CD4-positive, alpha-beta T cell (primary cell): ENCODE measurements at regions not wholly inside any gene's neighbourhood (a gene's known extent, or its start where the extent isn't known, plus 50 kb on each side); places are given as distances from the start of the nearest gene placed in this dataset.

Experiments used
- ATAC-seq: fragments of 200-7000 bp; cut with Tn5 transposase; one replicate; pipeline ENCODE4 v1.10.0; 2022; ENCODE audit warnings: mild to moderate bottlenecking; ENCODE audit not compliant: poor library complexity
- CTCF ChIA-PET: fragments of 350-600 bp; sonication (Branson Sonifier 250); formaldehyde crosslinking; loops from one replicate; lab custom pipeline; 2021; ENCODE audit warnings: antibody characterized with exemption, inconsistent platforms; lab: Charles Lee
- POLR2A ChIA-PET: fragments of 350-600 bp; sonication (Branson Sonifier 250); formaldehyde crosslinking; loops from one replicate; lab custom pipeline; 2021; ENCODE audit warnings: antibody characterized with exemption, inconsistent platforms; lab: Charles Lee
- DNase-seq, 14 experiments: peaks; one replicate each; pipeline ENCODE4 v3.0.0-alpha.2; 2013 to 2020; ENCODE audit warnings: mixed read lengths in 2 of 14
- H3K27ac ChIP-seq, 2 donors: one replicate each; pipeline versions ENCODE4 v1.5.1 to v1.7.0; 2013; ENCODE audit warnings: low read length in 2 of 2, low read depth in 1 of 2, mild to moderate bottlenecking in 1 of 2
- H3K27me3 ChIP-seq, 2 experiments: 1 replicate in 1 of 2; 2 replicates in 1 of 2; pipeline versions ENCODE4 v1.6.1 to v1.7.0; 2013; ENCODE audit warnings: low read length in 2 of 2, control low read depth in 1 of 2, mild to moderate bottlenecking in 1 of 2, moderate library complexity in 1 of 2; ENCODE audit not compliant: insufficient read depth in 2 of 2, control insufficient read depth in 1 of 2
- H3K36me3 ChIP-seq: one replicate; pipeline ENCODE4 v1.6.1; 2013; ENCODE audit warnings: low read length, control low read depth; ENCODE audit not compliant: insufficient read depth
- H3K4me1 ChIP-seq: one replicate; pipeline ENCODE4 v1.6.1; 2013; ENCODE audit warnings: low read length, control low read depth; ENCODE audit not compliant: insufficient read depth
- H3K4me3 ChIP-seq: one replicate; pipeline ENCODE4 v1.5.1; 2013; ENCODE audit warnings: mild to moderate bottlenecking, low read length, moderate library complexity
- H3K9me3 ChIP-seq, 2 experiments: 1 replicate in 1 of 2; 2 replicates in 1 of 2; pipeline versions ENCODE4 v1.6.1 to v1.7.0; 2013; ENCODE audit warnings: low read length in 2 of 2, mild to moderate bottlenecking in 2 of 2, control low read depth in 1 of 2, moderate library complexity in 1 of 2; ENCODE audit not compliant: control insufficient read depth in 1 of 2, insufficient read depth in 1 of 2
- H3K27ac Mint-ChIP-seq: one replicate; pipeline ENCODE4 v1.8.0; 2020; ENCODE audit warnings: mixed read lengths
- H3K27me3 Mint-ChIP-seq: one replicate; pipeline ENCODE4 v1.8.0; 2021; ENCODE audit warnings: mixed read lengths
- H3K36me3 Mint-ChIP-seq: one replicate; pipeline ENCODE4 v1.8.0; 2021; ENCODE audit warnings: low read depth, mixed read lengths
- H3K4me1 Mint-ChIP-seq: one replicate; pipeline ENCODE4 v1.8.0; 2021; ENCODE audit warnings: low read depth, mixed read lengths
- H3K4me3 Mint-ChIP-seq: one replicate; pipeline ENCODE4 v1.8.0; 2020; ENCODE audit warnings: mild to moderate bottlenecking, mixed read lengths
- H3K9me3 Mint-ChIP-seq: one replicate; pipeline ENCODE4 v1.8.0; 2020; ENCODE audit warnings: mixed read lengths
- intact Hi-C, 2 experiments: fragments of 100-400 bp; cut with DNase I in 1 of 2; cut with micrococcal nuclease in 1 of 2; formaldehyde crosslinking; loops; one replicate each; pipeline versions ENCODE4 v1.15.1 to v1.9.0; 2023 to 2025; cut with DNase I, micrococcal nuclease
- TF ChIP-seq, protein P1 (sequence below): fragments of 200-600 bp; IDR thresholded peaks from one replicate; pipeline ENCODE4 v1.8.0; 2022; ENCODE audit warnings: antibody characterized with exemption, mild to moderate bottlenecking

DNA sequence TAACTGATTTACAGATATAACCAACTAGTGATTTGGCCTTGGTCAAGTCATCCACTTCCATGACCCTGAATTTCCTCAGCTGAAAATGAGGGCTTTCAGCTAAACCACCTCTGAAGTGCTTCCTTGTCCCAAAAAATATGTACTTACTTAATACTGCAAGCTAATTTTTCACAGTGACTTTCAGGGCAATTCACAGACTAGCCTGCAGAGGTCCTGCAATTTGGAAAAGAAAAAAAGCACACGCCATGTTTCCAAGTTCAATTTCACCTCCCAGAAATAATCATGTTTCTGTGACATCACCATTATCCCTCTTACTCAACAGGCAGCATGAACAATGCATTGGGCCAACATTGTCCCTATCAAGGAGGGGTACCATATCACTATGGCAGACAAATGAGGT is 218.2 kb downstream of the SHOX2 start:
- no peaks in the 10 kb centered on the region for H3K36me3 Mint-ChIP-seq
- Histone ChIP-seq H3K27me3 (no peaks in the 10 kb centered on the region), H3K36me3 (no peaks in the 10 kb centered on the region), H3K4me1 (no peaks in the 10 kb centered on the region), H3K9me3 (no peaks in the 10 kb centered on the region), H3K4me3 (no peak overlapping the region), H3K27ac (no peak overlapping the region)
- no peak overlapping the region for H3K27ac Mint-ChIP-seq
- no peaks in the 10 kb centered on the region for H3K27me3 Mint-ChIP-seq
- no peak for ATAC-seq
- H3K9me3 Mint-ChIP-seq = peaks cover 3% of the 10 kb centered on the region
- intact Hi-C loops = no loop called here
- DNase-seq = no peak
- POLR2A ChIA-PET = no interaction called here
- TF ChIP-seq, protein P1, sequence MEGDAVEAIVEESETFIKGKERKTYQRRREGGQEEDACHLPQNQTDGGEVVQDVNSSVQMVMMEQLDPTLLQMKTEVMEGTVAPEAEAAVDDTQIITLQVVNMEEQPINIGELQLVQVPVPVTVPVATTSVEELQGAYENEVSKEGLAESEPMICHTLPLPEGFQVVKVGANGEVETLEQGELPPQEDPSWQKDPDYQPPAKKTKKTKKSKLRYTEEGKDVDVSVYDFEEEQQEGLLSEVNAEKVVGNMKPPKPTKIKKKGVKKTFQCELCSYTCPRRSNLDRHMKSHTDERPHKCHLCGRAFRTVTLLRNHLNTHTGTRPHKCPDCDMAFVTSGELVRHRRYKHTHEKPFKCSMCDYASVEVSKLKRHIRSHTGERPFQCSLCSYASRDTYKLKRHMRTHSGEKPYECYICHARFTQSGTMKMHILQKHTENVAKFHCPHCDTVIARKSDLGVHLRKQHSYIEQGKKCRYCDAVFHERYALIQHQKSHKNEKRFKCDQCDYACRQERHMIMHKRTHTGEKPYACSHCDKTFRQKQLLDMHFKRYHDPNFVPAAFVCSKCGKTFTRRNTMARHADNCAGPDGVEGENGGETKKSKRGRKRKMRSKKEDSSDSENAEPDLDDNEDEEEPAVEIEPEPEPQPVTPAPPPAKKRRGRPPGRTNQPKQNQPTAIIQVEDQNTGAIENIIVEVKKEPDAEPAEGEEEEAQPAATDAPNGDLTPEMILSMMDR = no peak
- no peak overlapping the region for H3K4me3 Mint-ChIP-seq
- CTCF ChIA-PET = no interaction called here
- H3K4me1 Mint-ChIP-seq = no peaks in the 10 kb centered on the region

DNA sequence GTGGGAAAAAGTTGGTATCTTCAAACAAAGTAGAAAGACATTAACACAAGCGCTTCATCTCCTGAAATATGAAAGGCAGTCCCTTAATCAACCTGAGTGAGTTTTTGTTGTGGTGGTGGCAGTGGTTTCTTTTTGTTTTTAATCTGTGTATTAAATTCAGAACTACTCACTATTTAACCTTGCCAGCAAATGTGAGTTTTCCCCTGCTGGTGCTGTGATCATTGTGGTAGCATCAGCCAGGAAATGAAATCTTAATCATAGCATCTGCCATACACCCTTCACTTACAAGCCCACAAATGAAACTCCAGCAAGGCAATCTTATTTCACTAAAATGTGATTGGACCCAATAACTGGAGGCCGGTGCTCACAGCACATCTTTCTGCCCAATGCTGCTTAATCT is 229.7 kb downstream of the SHOX2 start:
- peaks cover 0 to 5% of the 10 kb centered on the region in 2 experiments for H3K9me3 ChIP-seq
- Mint-ChIP-seq H3K4me1 (no peaks in the 10 kb centered on the region), H3K27ac (no peak overlapping the region), H3K9me3 (no peaks in the 10 kb centered on the region), H3K36me3 (no peaks in the 10 kb centered on the region), H3K4me3 (no peak overlapping the region), H3K27me3 (no peaks in the 10 kb centered on the region)
- H3K27me3 ChIP-seq = no peaks in the 10 kb centered on the region
- no peak for ATAC-seq
- intact Hi-C loops = no loop called here
- no peak for DNase-seq
- H3K4me3 ChIP-seq = no peak overlapping the region
- H3K27ac ChIP-seq = no peak overlapping the region
- no peaks in the 10 kb centered on the region for H3K4me1 ChIP-seq
- POLR2A ChIA-PET = no interaction called here
- no peaks in the 10 kb centered on the region for H3K36me3 ChIP-seq
- CTCF ChIA-PET = no interaction called here
- TF ChIP-seq, protein P1 = no peak

DNA sequence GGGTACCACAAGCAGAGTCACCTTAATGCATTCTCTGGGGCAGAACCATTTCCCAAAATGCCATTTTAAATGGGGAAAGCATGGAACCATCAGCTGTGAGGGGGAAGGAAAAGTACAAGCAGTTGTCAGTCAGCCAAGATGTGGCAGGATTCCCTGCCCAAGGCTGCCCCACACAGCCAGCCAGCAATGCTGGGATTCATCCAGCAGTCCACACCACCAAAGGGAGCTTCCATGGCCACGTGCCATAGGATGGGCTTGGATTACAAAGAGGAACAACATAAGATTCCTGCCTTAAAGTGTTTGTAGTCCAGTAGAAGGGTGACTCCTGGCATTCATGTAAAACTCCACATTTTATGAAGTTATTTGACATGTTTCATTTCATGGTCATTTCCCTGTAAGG is 233.3 kb downstream of the SHOX2 start:
- ChIA-PET CTCF (no interaction called here), POLR2A (no interaction called here)
- Mint-ChIP-seq H3K4me3 (no peak overlapping the region), H3K4me1 (no peaks in the 10 kb centered on the region), H3K9me3 (no peaks in the 10 kb centered on the region), H3K27me3 (no peaks in the 10 kb centered on the region), H3K36me3 (no peaks in the 10 kb centered on the region), H3K27ac (no peak overlapping the region)
- TF ChIP-seq, protein P1 = no peak
- Histone ChIP-seq H3K9me3 (no peaks in the 10 kb centered on the region), H3K4me3 (no peak overlapping the region), H3K4me1 (no peaks in the 10 kb centered on the region), H3K27me3 (no peaks in the 10 kb centered on the region), H3K27ac (no peak overlapping the region), H3K36me3 (no peaks in the 10 kb centered on the region)
- no peak for DNase-seq
- intact Hi-C loops = no loop called here
- ATAC-seq = no peak
